ENCODE measurements at regions not wholly inside any gene's neighbourhood (a gene's known extent, or its start where the extent isn't known, plus 50 kb on each side); places are given as distances from the start of the nearest gene placed in this dataset.
"Not testable (repeated sequence)": the region's sequence is repeated elsewhere in the genome, so short reads cannot be mapped to it uniquely, and the experiment has no call there.

DNA sequence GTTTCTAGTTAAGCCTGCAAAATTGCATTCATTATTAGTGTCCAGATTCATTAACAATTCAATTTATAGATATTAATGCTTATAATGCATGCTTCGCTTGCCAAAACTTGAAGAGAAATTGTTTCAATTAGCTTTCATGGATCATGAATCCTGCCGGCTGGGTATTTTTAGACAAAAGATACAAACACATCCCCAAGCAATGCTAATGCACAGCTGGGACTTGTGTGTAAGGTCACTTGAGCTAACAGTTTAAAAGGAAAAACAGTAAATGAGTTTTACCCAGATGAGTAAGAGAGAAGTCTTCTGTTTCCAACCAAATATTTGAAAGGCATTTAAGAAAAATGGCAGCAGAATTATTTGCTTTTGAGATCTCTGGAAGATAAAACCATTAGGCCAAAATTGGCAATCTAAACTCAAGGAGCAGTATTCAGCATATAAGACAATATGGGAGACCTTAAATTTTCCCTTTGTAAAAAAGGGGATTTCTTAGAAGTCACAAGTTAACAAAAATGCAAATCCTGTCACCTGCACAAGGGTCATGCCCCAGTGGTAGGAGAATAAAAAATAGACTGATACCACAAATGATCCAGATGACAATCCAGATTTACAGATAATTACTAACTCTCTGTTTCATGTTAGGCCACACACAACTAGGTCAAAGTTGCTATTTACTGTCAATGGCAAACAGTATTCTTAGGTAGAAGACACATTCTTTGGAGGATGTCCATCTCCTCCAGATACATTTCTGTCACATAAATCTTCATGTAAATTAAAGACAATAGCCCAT is 418.4 kb upstream of the PMFBP1 start:
- DNase-seq = no peak

DNA sequence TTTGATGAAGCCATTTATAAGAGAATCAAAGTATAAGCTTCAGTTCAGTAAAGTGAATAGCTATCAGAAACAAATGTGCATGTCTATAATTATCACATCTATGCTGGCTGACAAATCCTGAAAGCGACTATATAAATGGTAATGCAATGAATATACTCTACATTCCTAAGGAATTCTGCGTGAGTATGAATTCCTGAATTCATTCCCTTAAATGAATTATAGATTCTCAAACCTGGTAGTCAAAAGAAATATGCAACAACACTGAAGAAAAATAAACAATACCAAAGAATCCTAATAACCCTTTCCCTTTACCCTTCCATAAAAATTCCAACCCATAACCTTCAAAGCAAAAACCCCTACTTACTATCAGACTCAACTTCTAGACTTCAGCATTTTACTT is 416.6 kb upstream of the PMFBP1 start:
- DNase-seq = no peak

DNA sequence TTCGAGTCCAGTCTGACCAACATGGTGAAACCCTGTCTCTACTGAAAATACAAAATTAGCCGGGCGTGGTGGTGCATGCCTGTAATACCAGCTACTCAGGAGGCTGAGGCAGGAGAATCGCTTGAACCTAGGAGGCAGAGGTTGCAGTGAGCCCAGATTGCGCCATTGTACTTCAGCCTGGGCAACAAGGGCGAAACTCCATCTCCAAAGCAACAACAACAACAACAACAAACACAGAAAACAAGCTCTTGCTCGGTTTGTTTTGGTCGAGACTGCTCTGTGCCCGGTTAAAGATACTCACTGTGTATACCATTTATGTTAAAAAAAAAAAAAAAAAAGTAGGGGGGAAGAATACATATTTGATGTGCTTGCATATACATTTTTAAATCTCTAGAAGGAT is 406.1 kb upstream of the PMFBP1 start:
- not testable (repeated sequence) for DNase-seq

DNA sequence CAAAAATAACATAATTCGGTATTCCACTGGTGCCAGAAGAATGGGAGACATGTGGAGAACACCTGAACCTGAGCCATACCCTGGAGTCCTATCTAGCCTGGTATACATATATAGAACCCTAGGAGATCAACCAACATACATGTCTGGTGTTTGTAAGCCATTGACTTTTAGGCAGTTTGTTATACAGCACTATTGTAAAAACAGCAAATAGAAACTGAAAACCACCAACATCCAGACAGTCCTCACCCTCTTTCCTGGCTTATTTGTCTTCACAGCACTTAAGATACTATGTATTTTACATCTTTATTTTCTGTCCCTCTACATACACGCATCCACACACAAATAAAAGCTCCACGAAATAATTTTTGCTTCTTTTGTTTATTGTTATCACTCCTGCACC is 404.2 kb upstream of the PMFBP1 start:
- DNase-seq = no peak

DNA sequence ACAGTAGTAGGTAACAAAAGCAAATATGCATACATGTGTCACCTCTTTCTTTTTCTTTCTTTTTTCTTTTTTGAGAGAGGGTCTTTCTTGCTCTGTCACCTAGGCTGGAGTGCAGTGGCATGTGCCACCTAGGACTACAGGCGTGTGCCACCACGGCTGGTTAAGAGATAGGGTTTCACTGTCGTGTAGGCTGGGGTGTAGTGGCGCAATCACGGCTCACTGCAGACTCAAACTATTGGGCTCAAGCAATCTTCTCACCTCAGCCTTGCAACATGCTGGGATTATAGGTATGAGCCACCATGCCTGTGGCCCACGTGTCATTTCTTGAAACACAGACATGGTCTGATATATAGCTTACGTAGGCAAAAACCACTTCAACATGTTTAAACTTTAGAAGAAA is 397.7 kb upstream of the PMFBP1 start:
- DNase-seq = no peak

- DNase-seq = no peak
Measured at GRCh38 chr16:72568502-72568901, 396.5 kb upstream of the PMFBP1 start.

DNA sequence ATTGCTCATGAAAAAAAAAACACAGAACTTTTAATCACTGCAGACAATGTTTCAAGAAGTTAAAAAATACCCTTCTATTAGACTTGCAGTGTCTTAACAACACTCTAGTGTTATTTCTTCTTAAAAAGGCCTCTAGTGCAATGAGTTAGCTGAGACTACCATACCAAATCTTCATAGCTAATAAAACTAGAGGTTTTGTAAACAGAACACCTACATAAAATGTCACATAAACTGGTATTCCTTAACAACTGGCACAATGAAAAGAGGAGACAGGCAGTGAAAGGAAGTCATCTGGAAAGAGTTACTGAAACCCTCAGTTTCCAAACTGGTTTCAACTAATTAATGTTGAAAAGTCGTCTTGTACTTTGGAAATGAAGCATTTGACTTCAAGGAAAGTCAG is 394.2 kb upstream of the PMFBP1 start:
- no peak for DNase-seq

DNA sequence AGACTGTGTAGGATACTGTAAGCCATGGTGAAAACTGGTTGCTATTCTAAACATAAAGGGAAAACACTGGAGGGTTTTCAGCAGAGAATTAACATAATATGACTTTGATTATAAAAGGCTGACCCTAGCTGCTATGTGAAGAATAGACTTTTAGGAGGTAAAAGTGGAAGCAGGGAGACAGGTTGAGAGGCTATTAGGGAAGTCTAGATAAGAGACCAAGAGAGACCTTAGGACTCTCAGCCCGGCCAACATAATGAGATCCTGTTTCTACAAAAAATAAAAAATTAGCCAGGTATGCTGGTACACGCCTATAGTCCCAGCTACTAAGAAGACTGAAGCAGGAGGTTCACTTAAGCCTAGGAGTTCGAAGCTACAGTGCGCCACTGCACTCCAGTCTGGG is 393.2 kb upstream of the PMFBP1 start:
- no peak for DNase-seq

- no peak for DNase-seq
Measured at GRCh38 chr16:72560617-72561016, 388.7 kb upstream of the PMFBP1 start.

GRCh38 chr16:72558501-72558900 is 386.5 kb upstream of the PMFBP1 start:
- DNase-seq = no peak

GRCh38 chr16:72554935-72555334 is 383.0 kb upstream of the PMFBP1 start:
- no peak for DNase-seq

GRCh38 chr16:72552654-72553053 is 380.7 kb upstream of the PMFBP1 start:
- no peak for DNase-seq

GRCh38 chr16:72551649-72552048 is 379.7 kb upstream of the PMFBP1 start:
- no peak for DNase-seq

DNA sequence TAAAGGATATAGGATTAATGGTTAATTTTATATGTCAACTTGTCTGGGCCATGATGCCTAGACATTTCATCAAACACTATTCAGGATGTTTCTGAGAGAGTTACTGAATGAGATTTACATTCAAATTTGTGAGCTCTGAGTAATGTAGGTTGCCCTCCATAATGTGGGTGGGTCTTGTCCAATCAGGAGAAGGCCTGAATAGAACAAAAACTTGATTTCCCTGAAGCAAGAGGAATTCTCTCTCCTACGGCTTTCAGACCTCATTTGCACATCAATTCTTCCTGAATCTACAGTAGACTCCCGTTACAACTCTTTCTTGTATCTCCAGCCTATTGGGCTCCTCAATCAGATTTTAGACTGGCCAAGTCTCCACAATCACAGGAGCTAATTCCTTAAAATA is 377.9 kb upstream of the PMFBP1 start:
- no peak for DNase-seq

DNA sequence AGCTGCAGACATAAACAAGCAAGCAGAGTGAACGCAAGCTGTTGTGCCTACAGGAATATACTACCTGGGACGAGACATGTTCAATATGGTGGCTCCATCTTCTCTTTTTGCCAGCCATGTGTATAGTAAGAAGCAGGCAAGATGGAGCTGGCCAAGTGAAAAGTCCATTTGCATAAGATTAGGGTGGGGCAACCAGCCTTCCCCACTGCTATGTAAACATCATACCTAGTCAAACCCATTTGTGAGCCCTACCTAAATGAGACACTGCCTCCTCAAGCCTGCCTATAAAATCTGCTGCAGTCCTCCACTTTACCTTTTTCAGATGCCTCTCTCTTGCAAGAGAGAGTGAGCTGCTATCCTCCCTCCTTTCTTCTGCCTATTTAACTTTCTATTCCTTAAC is 370.1 kb upstream of the PMFBP1 start:
- DNase-seq = no peak

DNA sequence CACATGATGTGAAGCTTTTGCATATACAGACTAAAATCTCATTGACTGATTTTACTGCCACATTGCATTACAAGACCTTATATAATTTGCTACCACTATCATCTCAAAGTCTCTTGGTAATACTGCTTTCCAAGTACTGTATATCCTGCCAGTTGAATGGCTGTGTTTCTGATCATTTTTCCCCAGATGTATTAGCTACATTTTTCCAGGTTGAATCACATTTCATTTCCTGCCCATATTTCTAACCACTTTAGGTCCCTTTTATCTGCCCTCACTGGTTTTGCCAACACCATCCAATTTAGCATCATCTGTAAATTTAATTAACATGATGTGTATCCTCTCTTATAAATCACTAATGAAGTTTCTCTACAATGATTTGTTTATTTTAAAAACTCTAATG is 365.7 kb upstream of the PMFBP1 start:
- DNase-seq = no peak

GRCh38 chr16:72536723-72537435 is 364.9 kb upstream of the PMFBP1 start:
- DNase-seq = no peak

DNA sequence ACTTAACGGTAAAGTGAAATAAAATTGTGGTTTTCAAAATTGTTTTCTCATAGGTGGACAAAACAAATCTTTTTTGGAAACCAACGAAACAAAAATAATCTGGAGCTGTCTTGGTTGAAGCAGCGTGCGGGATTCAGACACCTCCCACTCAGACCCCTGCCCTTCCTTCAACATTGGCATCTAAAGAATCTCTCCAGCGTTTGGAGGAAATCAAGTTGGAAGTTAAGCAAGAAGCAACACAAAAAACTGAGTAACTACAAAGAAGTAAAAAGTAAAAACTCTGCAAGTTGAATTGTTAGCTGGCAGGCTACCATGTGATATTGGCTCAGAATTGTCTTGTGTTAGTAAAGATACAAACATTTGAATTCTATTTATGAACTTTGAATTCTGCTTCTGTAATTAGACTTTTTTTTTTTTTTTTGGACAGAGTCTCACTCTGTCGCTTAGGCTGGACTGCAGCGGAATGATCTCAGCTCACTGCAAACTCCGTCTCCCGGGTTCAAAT is 361.0 kb upstream of the PMFBP1 start:
- DNase-seq = no peak

- no peak for DNase-seq
Measured at GRCh38 chr16:72530434-72530833, 358.5 kb upstream of the PMFBP1 start.

GRCh38 chr16:72523087-72523486 is 351.1 kb upstream of the PMFBP1 start:
- no peak for DNase-seq

DNA sequence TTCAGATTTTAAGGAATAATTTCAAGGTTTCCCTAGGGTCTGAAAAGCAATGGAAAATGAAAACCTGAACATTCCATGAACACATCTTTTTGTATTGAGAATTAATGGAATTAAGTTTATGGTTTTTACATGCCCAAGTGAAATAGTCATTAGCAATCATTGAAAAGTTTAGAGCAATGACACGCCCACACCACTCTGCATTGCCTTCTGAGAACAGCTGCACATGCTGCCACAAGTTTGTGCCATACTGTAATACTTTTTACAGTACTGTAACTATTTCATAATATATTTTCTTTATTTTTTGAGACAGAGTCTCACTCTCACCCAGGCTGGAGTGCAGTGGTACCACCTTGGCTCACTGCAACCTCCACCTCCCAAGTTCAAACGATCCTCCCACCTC is 345.2 kb upstream of the PMFBP1 start:
- DNase-seq = no peak

GRCh38 chr16:72511171-72511570 is 339.2 kb upstream of the PMFBP1 start:
- no peak for DNase-seq

DNA sequence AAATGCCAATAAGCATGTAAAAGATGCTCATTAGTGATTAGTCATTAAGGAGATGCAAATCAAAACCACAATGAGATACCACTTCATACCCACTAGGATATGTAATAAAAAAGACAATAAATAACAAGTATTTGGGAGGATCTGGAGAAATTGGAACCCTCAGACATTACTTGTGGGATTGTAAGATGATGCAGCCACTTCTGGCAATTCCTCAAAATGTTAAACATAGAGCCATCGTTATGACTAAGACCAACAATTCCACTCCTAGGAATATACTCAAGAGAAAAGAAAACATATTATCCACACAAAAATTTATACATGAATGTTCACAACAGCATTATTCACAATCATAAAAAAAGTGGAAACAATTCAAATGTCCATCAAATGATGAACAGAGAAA is 336.2 kb upstream of the PMFBP1 start:
- no peak for DNase-seq

DNA sequence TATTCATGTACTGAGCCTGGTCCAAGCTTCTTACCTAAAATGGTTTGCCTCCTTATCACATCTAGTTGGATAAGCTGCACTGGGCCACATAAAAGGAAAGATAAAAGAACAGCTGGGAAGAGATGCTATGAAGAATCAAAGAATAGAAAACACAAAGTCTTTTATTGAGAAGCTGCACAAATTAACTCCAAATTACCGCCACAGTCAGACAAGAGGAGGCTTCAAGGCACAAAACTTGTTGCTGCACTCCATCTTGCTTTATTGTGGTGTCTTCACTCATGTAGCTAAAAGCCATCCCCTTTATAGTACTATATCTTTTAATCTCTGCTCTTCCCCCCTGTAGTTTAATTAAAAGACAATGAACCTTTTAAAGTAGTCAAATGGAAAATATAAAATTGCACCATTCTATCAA is 330.6 kb upstream of the PMFBP1 start:
- no peak for DNase-seq

All from GF-D8 (cell line).